SH-SY5Y (cell line): ENCODE measurements at regions not wholly inside any gene's neighbourhood (a gene's known extent, or its start where the extent isn't known, plus 50 kb on each side); places are given as distances from the start of the nearest gene placed in this dataset.

ENCODE experiments used
- GATA2 ChIP-seq: IDR thresholded peaks from 2 replicates; pipeline ENCODE4 v1.6.1; 2011; ENCODE audit warnings: mild to moderate bottlenecking, low read depth, low read length
- GATA3 ChIP-seq: IDR thresholded peaks from 2 replicates; pipeline ENCODE4 v1.6.1; 2011; ENCODE audit warnings: low read depth, mild to moderate bottlenecking, low read length, moderate library complexity

- no peak for TF ChIP-seq GATA2
- no peak for TF ChIP-seq GATA3
These were observed 109.1 kb upstream of the TBL1X start for GRCh38 chrX:9355739-9356138.
